Smooth muscle cell (in vitro differentiated cells): ENCODE measurements at regions not wholly inside any gene's neighbourhood (a gene's known extent, or its start where the extent isn't known, plus 50 kb on each side); places are given as distances from the start of the nearest gene placed in this dataset.

ENCODE experiments used
- DNase-seq: peaks from one replicate; lab custom pipeline; 2025; ENCODE audit not compliant: unreplicated experiment; lab: John Stamatoyannopoulos, UW
- H2AFZ ChIP-seq: fragments of 200-600 bp; sonication (generic); 2 replicates; pipeline ENCODE4 v1.6.0; 2016; ENCODE audit warnings: antibody characterized with exemption, low read depth, mild to moderate bottlenecking
- H3F3A ChIP-seq: fragments of 200-600 bp; sonication (generic); 2 replicates; pipeline ENCODE4 v1.6.0; 2017; ENCODE audit warnings: antibody characterized with exemption, low read depth
- H3K27ac ChIP-seq: fragments of 200-600 bp; sonication (generic); 2 replicates; pipeline ENCODE4 v1.5.1; 2016; ENCODE audit warnings: low read depth, mild to moderate bottlenecking
- H3K27me3 ChIP-seq: fragments of 200-600 bp; sonication (generic); 2 replicates; pipeline ENCODE4 v1.6.1; 2016; ENCODE audit warnings: low read depth, mild to moderate bottlenecking
- H3K36me3 ChIP-seq: fragments of 200-600 bp; sonication (generic); 2 replicates; pipeline ENCODE4 v1.5.1; 2016; ENCODE audit warnings: low read depth
- H3K4me1 ChIP-seq: fragments of 200-600 bp; sonication (generic); 2 replicates; pipeline ENCODE4 v1.5.1; 2016; ENCODE audit warnings: low read depth
- H3K4me2 ChIP-seq: fragments of 200-600 bp; sonication (generic); 2 replicates; pipeline ENCODE4 v1.6.0; 2016; ENCODE audit warnings: mild to moderate bottlenecking
- H3K4me3 ChIP-seq: fragments of 200-600 bp; sonication (generic); 2 replicates; pipeline ENCODE4 v1.5.1; 2016; ENCODE audit warnings: mild to moderate bottlenecking
- H3K79me2 ChIP-seq: fragments of 200-600 bp; sonication (generic); 2 replicates; pipeline ENCODE4 v1.6.0; 2016; ENCODE audit warnings: low read depth, mild to moderate bottlenecking
- H3K9ac ChIP-seq: fragments of 200-600 bp; sonication (generic); 2 replicates; pipeline ENCODE4 v1.6.0; 2016; ENCODE audit warnings: low read depth
- H3K9me3 ChIP-seq: fragments of 200-600 bp; sonication (generic); replicated peaks from 2 replicates; pipeline ENCODE4 v1.5.1; 2016; ENCODE audit warnings: low read depth
- H4K20me1 ChIP-seq: fragments of 200-600 bp; sonication (generic); 2 replicates; pipeline ENCODE4 v1.6.0; 2016; ENCODE audit warnings: low read depth
- CTCF ChIP-seq: fragments of 200-600 bp; sonication (generic); IDR thresholded peaks from 2 replicates; pipeline ENCODE4 v1.5.1; 2017; ENCODE audit warnings: borderline replicate concordance, mild to moderate bottlenecking, antibody characterized with exemption; ENCODE audit not compliant: insufficient read depth, poor library complexity, severe bottlenecking
- WGBS: methylation state at CpG from one replicate; pipeline ENCODE4 v1.1.7; 2016; ENCODE audit warnings: low lambda C conversion rate; 5-methylcytosine and 5-hydroxymethylcytosine counted together

DNA sequence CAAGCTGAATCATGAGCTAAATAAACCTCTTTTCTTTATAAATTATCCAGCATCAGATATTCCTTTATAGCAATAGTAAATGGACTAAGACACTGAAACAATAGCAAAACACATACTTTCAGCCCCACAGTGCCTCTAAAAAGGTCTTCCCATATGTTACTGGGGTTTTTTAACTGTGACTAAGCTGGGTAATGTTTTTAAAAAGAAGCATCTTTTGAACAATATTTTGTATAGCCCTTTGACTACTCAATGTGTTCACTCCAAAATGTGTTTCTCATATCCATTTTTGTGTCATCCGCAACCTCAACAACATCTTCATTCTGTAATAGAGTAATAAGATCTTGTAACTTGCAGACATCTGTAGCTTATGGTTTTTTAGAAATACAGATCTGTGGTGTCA, 218.7 kb upstream of the S100G start:
- Histone ChIP-seq H3F3A (no peaks in the 10 kb centered on the region), H3K4me1 (no peaks in the 10 kb centered on the region), H3K27ac (no peak overlapping the region), H3K4me3 (no peak overlapping the region), H4K20me1 (no peaks in the 10 kb centered on the region), H2AFZ (no peak overlapping the region), H3K9me3 (no peaks in the 10 kb centered on the region), H3K36me3 (no peaks in the 10 kb centered on the region), H3K79me2 (no peaks in the 10 kb centered on the region), H3K27me3 (no peaks in the 10 kb centered on the region), H3K4me2 (no peak overlapping the region), H3K9ac (no peak overlapping the region)
- WGBS: 97% methylated on average over 1 of the region's 1 CpG
- no peak for DNase-seq
- no peak for TF ChIP-seq CTCF

- Histone ChIP-seq H3K9me3 (no peaks in the 10 kb centered on the region), H4K20me1 (no peaks in the 10 kb centered on the region), H3K4me3 (no peak overlapping the region), H3K27me3 (no peaks in the 10 kb centered on the region), H2AFZ (no peak overlapping the region), H3K27ac (no peak overlapping the region), H3K79me2 (no peaks in the 10 kb centered on the region), H3K9ac (no peak overlapping the region), H3F3A (no peaks in the 10 kb centered on the region), H3K4me2 (no peak overlapping the region), H3K4me1 (peaks cover 6% of the 10 kb centered on the region), H3K36me3 (no peaks in the 10 kb centered on the region)
- no peak for DNase-seq
- WGBS: 86% methylated on average over 3 of the region's 3 CpGs
- TF ChIP-seq CTCF: no peak
Measured at GRCh38 chrX:16433021-16433420, 216.9 kb upstream of the S100G start.

- DNase-seq: no peak
- Histone ChIP-seq H3K4me2 (no peak overlapping the region), H3K27ac (no peak overlapping the region), H3F3A (no peaks in the 10 kb centered on the region), H4K20me1 (no peaks in the 10 kb centered on the region), H3K27me3 (no peaks in the 10 kb centered on the region), H3K4me1 (peaks cover 6% of the 10 kb centered on the region), H3K36me3 (no peaks in the 10 kb centered on the region), H3K79me2 (no peaks in the 10 kb centered on the region), H3K9me3 (no peaks in the 10 kb centered on the region), H3K9ac (no peak overlapping the region), H3K4me3 (no peak overlapping the region), H2AFZ (no peak overlapping the region)
- 93% methylated on average over 2 of the region's 2 CpGs for WGBS
- TF ChIP-seq CTCF: no peak
Measured at GRCh38 chrX:16435399-16435986, 214.5 kb upstream of the S100G start.
